HT1080 (cell line): ENCODE measurements at regions not wholly inside any gene's neighbourhood (a gene's known extent, or its start where the extent isn't known, plus 50 kb on each side); places are given as distances from the start of the nearest gene placed in this dataset.
A peak's percentile ranks its signal among the peaks of the same experiment; 100 is the strongest.
"Not testable (repeated sequence)": the region's sequence is repeated elsewhere in the genome, so short reads cannot be mapped to it uniquely, and the experiment has no call there.

Source experiments
- DNase-seq: peaks from one replicate; pipeline ENCODE4 v3.0.0-alpha.2; 2015; ENCODE audit warnings: low read depth

GRCh38 chr2:58428096-58429013 is 187.2 kb upstream of the FANCL start:
- no peak for DNase-seq

- no peak for DNase-seq
Measured at GRCh38 chr2:58427572-58428095, 186.5 kb upstream of the FANCL start.

GRCh38 chr2:58425368-58425767 is 184.2 kb upstream of the FANCL start:
- DNase-seq, result no peak

DNA sequence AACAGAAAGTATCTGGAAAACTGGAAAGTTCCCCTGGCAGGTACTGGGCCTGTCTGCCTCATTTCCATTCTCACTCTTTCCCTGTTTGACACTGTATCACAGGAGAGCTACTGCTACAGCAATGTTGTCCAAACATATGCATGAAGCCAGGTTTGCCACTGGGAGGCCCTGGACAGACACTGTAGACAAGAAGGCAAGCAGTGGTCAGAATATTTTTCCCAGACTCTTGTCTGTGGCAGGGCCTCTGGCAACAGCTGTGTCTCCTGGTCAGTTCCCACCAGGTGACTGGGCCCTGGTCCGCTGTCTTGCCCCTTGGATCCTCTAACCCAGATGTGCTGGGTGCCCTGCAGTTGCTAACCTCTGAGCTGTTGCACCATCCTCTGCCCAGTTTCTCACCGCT is 178.9 kb upstream of the FANCL start:
- DNase-seq, result no peak

DNA sequence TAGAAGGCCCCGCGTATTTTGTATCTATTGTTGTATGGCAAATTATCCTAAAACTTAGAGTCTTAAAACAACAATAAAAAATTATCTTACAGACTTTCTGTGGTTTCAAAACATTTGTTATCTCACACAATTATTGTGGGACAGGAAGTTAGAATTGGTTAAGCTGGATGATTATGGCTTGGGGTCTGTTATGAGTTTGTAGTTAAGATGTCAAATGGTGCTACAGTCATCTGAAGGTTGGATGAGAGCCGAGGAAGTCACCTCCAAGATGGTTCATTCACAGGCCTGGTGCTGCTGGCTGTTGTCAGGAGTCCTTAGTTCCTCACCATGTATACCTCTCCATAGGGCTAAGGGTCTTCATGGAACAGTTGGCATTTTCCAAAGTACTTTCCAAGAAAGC is 175.6 kb upstream of the FANCL start:
- no peak for DNase-seq

GRCh38 chr2:58414506-58414905 is 173.4 kb upstream of the FANCL start:
- DNase-seq, result no peak

DNA sequence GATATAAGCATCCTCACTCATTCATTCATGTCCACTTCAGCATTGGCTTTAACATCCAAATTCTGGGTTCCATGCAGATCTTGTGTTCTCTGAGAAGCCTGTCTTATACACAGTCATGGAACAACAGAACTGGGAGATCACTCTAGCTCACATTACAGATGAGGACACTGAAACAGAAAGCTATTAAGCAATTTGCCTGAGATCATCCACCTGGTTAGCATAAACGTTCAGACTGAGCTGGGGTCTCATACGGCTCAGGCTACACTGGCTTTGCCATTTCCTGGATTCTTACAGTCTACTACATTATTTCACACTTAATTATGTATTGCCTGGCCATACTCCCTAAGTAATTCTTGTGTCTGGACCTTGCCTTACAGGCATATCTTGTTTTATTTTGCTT is 169.4 kb upstream of the FANCL start:
- no peak for DNase-seq

DNA sequence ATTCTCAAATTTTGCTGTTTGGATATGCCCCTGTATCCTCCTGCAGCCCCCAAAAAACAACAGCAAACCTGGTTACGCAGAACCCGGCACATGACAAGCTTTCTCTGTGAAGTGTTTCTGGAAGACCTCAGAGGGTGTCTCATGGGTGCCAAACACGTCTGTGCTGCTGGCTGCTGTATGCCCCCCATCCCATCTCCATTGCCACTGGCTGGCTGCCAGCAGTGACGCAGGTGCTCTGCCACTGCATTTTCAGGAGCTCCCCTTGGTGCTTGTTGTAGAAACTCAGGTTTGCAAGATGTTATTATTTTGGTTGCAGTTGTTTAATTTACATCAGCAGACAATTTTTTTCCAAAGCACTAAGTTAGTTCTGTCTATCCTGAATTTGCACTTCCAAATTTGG is 166.4 kb upstream of the FANCL start:
- DNase-seq, result no peak

DNA sequence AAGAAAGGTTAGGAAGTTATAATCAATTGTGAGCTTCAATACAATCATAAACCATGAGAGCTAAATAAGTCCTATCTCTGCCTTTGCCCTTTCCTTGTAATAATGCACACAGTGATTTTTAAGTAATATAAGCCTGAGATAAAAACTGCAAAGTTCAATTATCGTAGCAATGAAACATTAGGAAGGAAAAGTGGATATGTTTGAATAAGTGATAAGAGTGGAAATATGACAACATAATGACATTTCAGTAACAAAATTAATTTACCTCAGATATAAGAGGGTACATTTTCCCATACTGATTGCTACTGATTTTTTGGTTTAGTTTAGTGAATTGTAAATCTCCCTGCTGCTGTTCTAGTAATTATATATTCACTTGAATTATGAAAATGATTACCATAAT is 164.2 kb upstream of the FANCL start:
- no peak for DNase-seq

- DNase-seq, result no peak
Measured at GRCh38 chr2:58401936-58402335, 160.8 kb upstream of the FANCL start.

DNA sequence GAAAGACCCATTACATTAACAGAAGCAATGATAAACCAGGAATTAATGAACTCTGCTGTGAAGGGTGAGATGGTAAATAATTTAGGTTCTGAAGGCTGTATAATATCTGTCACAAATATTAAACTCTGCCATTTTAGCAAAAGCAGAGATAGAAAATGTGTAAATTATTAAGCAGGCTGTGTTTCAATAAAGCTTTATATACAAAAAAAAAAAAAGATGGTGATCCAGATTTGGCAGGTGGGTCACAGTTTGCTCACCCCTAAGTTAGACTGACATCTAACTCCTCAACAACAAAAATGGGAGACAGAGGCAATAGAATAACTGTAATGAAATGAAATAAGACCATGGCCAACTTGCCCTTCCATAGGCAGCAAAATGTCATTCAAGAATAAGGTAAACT is 157.3 kb upstream of the FANCL start:
- DNase-seq, result no peak

DNA sequence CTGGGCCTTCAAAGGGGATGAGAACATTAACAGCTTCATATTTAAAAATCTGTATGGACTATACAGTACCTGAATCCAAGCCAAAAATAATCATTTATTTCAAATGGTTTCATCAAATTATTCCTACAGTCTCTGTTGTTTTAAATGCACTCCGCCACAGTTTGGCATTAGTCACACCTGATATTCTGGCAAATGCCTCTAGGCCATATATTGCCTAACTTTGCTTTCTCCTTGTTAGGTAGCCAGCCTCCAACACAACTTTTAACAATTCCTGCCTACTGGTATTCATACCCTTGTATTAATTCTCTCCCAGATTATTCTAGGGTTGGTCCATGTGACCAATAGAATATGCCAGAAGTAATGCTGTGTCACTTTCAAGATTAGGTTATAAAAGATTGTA is 146.6 kb upstream of the FANCL start:
- DNase-seq, result no peak

DNA sequence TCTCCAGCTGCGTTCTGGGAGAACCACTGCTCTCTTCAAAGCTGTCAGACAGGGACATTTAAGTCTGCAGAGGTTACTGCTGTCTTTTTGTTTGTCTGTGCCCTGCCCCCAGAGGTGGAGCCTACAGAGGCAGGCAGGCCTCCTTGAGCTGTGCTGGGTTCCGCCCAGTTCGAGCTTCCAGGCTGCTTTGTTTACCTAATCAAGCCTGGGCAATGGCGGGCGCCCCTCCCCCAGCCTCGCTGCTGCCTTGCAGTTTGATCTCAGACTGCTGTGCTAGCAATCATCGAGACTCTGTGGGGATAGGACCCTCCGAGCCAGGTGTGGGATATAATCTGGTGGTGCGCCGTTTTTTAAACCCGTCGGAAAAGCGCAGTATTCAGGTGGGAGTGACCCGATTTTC is 145.8 kb upstream of the FANCL start:
- not testable (repeated sequence) for DNase-seq

- DNase-seq, result no peak
Measured at GRCh38 chr2:58378152-58378551, 137.0 kb upstream of the FANCL start.

- no peak for DNase-seq
Measured at GRCh38 chr2:58377181-58377580, 136.1 kb upstream of the FANCL start.

DNA sequence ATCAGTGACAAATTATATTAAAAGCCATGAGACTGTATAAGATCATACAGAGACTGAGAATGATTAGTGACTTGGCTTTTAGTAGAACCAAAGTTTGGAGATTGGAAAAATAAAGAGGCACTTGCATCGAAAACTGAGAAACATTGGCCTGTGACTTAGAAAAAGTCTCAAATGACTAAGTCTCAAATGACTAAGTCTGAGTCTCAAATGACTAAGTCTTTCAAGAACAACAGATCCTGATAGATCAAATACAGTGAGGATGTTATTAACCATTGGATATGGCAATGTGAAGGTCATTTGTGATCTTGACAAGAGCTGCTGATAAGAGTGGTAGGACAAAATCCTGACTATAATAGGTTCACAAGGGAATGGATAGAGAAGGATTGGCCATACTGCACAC is 135.5 kb upstream of the FANCL start:
- peak; percentile 51 for DNase-seq

GRCh38 chr2:58369594-58369993 is 128.5 kb upstream of the FANCL start:
- DNase-seq, result no peak

DNA sequence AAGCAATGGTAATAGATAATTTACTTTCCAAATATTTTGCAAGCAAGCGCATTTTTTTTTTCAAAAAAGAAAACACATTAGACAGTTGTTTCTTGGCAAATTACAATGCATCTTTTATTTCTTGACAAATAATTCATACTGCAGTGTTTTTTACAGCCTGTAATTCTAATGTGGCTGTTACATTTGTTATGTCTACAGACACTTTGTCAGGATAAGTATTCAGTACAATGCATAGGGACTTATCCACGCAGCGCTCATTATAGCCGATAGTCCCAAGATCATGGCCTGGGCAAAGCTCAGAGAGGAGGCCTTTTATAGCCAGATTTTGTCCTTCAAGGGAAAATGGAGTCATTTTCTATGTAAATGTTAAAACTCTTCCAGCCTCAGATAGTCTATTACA is 123.0 kb upstream of the FANCL start:
- DNase-seq, result no peak

GRCh38 chr2:58358026-58358425 is 116.9 kb upstream of the FANCL start:
- DNase-seq, result no peak

- DNase-seq, result no peak
Measured at GRCh38 chr2:58357521-58357920, 116.4 kb upstream of the FANCL start.

DNA sequence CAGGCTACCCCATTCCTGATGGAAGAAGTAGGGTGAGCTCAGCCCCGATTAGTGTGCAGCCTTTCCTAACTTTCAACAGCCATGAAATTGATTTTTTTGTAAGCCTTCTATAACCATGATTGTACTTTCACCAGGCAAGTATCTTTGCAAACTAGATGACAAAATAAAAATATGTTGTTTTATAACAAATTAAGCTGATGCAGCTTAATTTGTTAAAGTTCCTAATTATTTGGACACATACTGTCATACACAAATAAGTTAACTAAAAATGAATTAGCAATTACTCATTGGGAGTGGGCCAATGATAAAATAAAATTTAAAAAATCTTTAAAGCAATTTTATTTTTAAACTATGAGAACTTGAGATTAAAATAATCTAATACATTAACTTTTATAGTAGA is 113.1 kb upstream of the FANCL start:
- DNase-seq, result no peak

DNA sequence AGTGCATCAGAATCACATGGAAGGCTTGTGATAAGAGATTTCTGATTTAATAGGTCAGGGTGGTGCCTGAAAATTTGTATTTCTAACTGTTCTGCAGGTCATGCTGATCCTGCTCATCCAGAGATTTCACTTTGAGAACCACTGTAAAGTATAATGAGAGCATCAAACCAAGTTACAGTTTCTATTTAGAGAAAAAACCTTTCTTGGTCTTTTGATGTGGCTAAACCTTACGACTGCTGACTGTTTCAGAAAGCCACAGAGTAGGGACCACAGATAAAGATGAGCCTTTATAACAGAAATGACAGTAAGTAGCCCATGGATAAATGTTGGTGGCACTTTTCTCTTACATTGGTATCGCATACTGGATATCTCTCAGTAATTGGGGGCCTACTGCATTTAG is 109.4 kb upstream of the FANCL start:
- no peak for DNase-seq

- no peak for DNase-seq
Measured at GRCh38 chr2:58347810-58348209, 106.7 kb upstream of the FANCL start.
